GM12878 (cell line): ENCODE measurements at regions not wholly inside any gene's neighbourhood (a gene's known extent, or its start where the extent isn't known, plus 50 kb on each side); places are given as distances from the start of the nearest gene placed in this dataset.
"Not testable (repeated sequence)": the region's sequence is repeated elsewhere in the genome, so short reads cannot be mapped to it uniquely, and the experiment has no call there.

ENCODE experiments used
- ATAC-seq: fragments of 200-7000 bp; cut with Tn5 transposase; 3 replicates; pipeline ENCODE4 v1.9.1; 2020; ENCODE audit warnings: mild to moderate bottlenecking, moderate library complexity
- BruUV-seq: library from RNA; stranded (reverse); fragments of 400-500 nt; replicated peaks from 2 replicates; lab custom pipeline; 2021; lab: Mats Ljungman, UMichigan
- CTCF ChIA-PET: fragments of 300-600 bp; sonication (Branson Sonifier 250); formaldehyde crosslinking; extraction: SDS; loops from one replicate; lab custom pipeline; 2021; ENCODE audit warnings: inconsistent platforms; lab: Yijun Ruan, JAX
- POLR2A ChIA-PET: fragments of 350-600 bp; formaldehyde crosslinking; extraction: SDS; loops from one replicate; lab custom pipeline; 2021; ENCODE audit warnings: inconsistent platforms; lab: Charles Lee
- RAD21 ChIA-PET: fragments of 300-600 bp; sonication (Branson Sonifier 250); formaldehyde crosslinking; loops from one replicate; lab custom pipeline; 2023; ENCODE audit warnings: antibody characterized with exemption; ENCODE audit not compliant: unreplicated experiment; lab: Charles Lee
- SMC1A ChIA-PET: fragments of 300-600 bp; sonication (Branson Sonifier 250); formaldehyde crosslinking; loops from one replicate; lab custom pipeline; 2023; ENCODE audit not compliant: unreplicated experiment, uncharacterized antibody; lab: Charles Lee
- DNase-seq: peaks from one replicate; pipeline ENCODE4 v3.0.0-alpha.2; 2011; ENCODE audit warnings: low read depth, low spot score
- FAIRE-seq: peaks from 3 replicates; lab custom pipeline; 2011; peaks lifted over from hg19 to GRCh38; lab: Jason Lieb, UNC
- H2AFZ ChIP-seq: 2 replicates; pipeline ENCODE4 v1.6.0; 2011; ENCODE audit warnings: low read depth, low read length, control low read depth; ENCODE audit not compliant: control insufficient read depth
- H3K27ac ChIP-seq: 2 replicates; pipeline ENCODE4 v1.5.1; 2011; ENCODE audit warnings: control low read depth; ENCODE audit not compliant: control insufficient read depth, insufficient read depth
- H3K27me3 ChIP-seq, 2 experiments: replicated peaks in 1 of 2; 2 replicates each; pipeline versions ENCODE4 v1.6.0 to v1.6.1; 2011; ENCODE audit warnings: low read length in 1 of 2; ENCODE audit not compliant: control insufficient read depth in 2 of 2, insufficient read depth in 2 of 2
- H3K36me3 ChIP-seq, 2 experiments: 2 replicates each; pipeline ENCODE4 v1.5.1; 2011; ENCODE audit warnings: low read length in 1 of 2; ENCODE audit not compliant: control insufficient read depth in 2 of 2, insufficient read depth in 2 of 2
- H3K4me1 ChIP-seq: 2 replicates; pipeline ENCODE4 v1.6.1; 2011; ENCODE audit warnings: mild to moderate bottlenecking, low read length, moderate library complexity, mixed read lengths; ENCODE audit not compliant: control insufficient read depth, insufficient read depth
- H3K4me2 ChIP-seq: 2 replicates; pipeline ENCODE4 v1.6.0; 2011; ENCODE audit warnings: control low read depth; ENCODE audit not compliant: control insufficient read depth, insufficient read depth
- H3K4me3 ChIP-seq: fragments of 200-600 bp; sonication (generic); 2 replicates; pipeline ENCODE4 v1.5.1; 2016
- H3K79me2 ChIP-seq: 2 replicates; pipeline ENCODE4 v1.6.0; 2011; ENCODE audit warnings: low read length; ENCODE audit not compliant: control insufficient read depth, insufficient read depth
- H3K9ac ChIP-seq: 2 replicates; pipeline ENCODE4 v1.8.0; 2011; ENCODE audit warnings: low read length, control low read depth, mixed read lengths; ENCODE audit not compliant: control insufficient read depth, insufficient read depth
- H3K9me3 ChIP-seq: replicated peaks from 3 replicates; pipeline ENCODE4 v1.5.1; 2011; ENCODE audit warnings: mild to moderate bottlenecking, low read length; ENCODE audit not compliant: control insufficient read depth, insufficient read depth
- H4K20me1 ChIP-seq: 2 replicates; pipeline ENCODE4 v1.6.0; 2011; ENCODE audit not compliant: control insufficient read depth, insufficient read depth
- BACH1 ChIP-seq: fragments of 450-650 bp; IDR thresholded peaks from 2 replicates; pipeline ENCODE4 v1.6.1; 2017; ENCODE audit warnings: mild to moderate bottlenecking, borderline replicate concordance
- IKZF1 ChIP-seq: fragments of 450-650 bp; conservative IDR thresholded peaks from 2 replicates; pipeline ENCODE4 v1.6.1; 2017; ENCODE audit warnings: antibody characterized with exemption, mild to moderate bottlenecking
- IRF4 ChIP-seq: IDR thresholded peaks from 2 replicates; pipeline ENCODE4 v1.6.1; 2011; ENCODE audit warnings: low read depth, low read length
- KLF5 ChIP-seq: fragments of 450-650 bp; IDR thresholded peaks from 2 replicates; pipeline ENCODE4 v1.6.1; 2014; ENCODE audit warnings: mild to moderate bottlenecking; ENCODE audit not compliant: partially characterized antibody
- MYB ChIP-seq: fragments of 150-350 bp; IDR thresholded peaks from 2 replicates; pipeline ENCODE4 v1.6.1; 2014; ENCODE audit warnings: mild to moderate bottlenecking, low read depth, low read length, borderline replicate concordance
- NFYA ChIP-seq: IDR thresholded peaks from 2 replicates; pipeline ENCODE4 v1.6.1; 2011; ENCODE audit warnings: low read depth, mild to moderate bottlenecking, low read length, improper control_type of control experiment, borderline replicate concordance
- NR2C1 ChIP-seq: fragments of 450-650 bp; IDR thresholded peaks from 2 replicates; pipeline ENCODE4 v1.6.1; 2017; ENCODE audit warnings: antibody characterized with exemption, mild to moderate bottlenecking, moderate library complexity
- RELA ChIP-seq: fragments of 450-650 bp; IDR thresholded peaks from 2 replicates; pipeline ENCODE4 v1.8.0; 2014; ENCODE audit warnings: borderline replicate concordance; ENCODE audit not compliant: partially characterized antibody
- SMC3 ChIP-seq: IDR thresholded peaks from 2 replicates; pipeline ENCODE4 v1.6.1; 2011; ENCODE audit warnings: low read length, improper control_type of control experiment, borderline replicate concordance
- WGBS: methylation state at CpG from one replicate; pipeline ENCODE4 v1.1.6; 2016; ENCODE audit warnings: low lambda C conversion rate; ENCODE audit not compliant: insufficient replicate concordance, insufficient coverage; ENCODE audit errors: missing lambda C conversion rate; 5-methylcytosine and 5-hydroxymethylcytosine counted together
- in situ Hi-C: fragments of 300-500 bp; cut with MboI; formaldehyde crosslinking; loops from 9 replicates; pipeline ENCODE4 v1.14.3; 2018; ENCODE audit warnings: mixed read lengths
- intact Hi-C: fragments of 100-400 bp; cut with micrococcal nuclease; formaldehyde crosslinking; loops from one replicate; pipeline ENCODE4 v1.14.2; 2022; ENCODE audit not compliant: unreplicated experiment
- TF ChIP-seq, protein P1 (sequence below): fragments of 450-650 bp; IDR thresholded peaks from 2 replicates; pipeline ENCODE4 v1.6.1; 2017; ENCODE audit warnings: borderline replicate concordance
- TF ChIP-seq, protein P2 (sequence below): IDR thresholded peaks from 2 replicates; pipeline ENCODE4 v1.6.1; 2011; ENCODE audit warnings: low read depth, mild to moderate bottlenecking, low read length, moderate library complexity, borderline replicate concordance; ENCODE audit errors: extremely low read depth

DNA sequence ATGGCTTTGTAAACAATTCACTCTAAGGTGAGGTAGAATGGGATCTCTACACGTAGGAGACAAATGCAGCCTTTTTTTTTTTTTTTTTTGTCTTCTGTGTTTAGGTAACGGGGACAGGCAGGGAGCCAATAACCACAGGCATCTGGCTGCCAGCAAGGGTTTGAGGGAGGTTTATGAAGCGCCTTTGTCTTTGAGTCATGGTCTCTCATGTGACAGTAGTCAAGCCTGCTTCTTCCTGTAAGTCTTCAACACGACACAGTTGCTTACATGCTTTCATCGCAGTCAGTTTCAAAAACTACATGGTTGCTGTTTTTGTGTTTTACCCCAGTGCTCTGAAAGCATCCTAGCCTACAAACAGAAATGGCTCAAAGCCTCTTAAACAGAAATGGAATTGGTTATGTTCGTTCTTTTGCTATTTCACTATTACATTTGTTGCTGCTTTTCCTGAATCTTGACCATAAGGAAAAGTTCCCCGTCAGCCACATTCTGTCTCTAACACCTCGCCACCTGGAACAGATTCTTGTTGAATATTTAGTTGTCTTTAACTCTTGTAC lies 127.8 kb upstream of the METTL14 start:
- Histone ChIP-seq H3K9me3 (no peaks in the 10 kb centered on the region), H3K4me3 (no peak overlapping the region), H4K20me1 (no peaks in the 10 kb centered on the region), H3K27me3 (no peaks in the 10 kb centered on the region; a peak in 1 of 4 replicates), H3K36me3 (no peaks in the 10 kb centered on the region), H3K4me1 (no peaks in the 10 kb centered on the region), H3K79me2 (no peaks in the 10 kb centered on the region), H3K4me2 (no peak overlapping the region), H3K27ac (no peak overlapping the region), H3K9ac (no peak overlapping the region), H2AFZ (no peak overlapping the region)
- SMC1A ChIA-PET, result no interaction called here
- RAD21 ChIA-PET, result no interaction called here
- ATAC-seq (no peak), DNase-seq (no peak), FAIRE-seq (no peak)
- CTCF ChIA-PET, result no interaction called here
- no TSS peak for BruUV-seq
- in situ Hi-C loops (no loop called here), intact Hi-C loops (no loop called here)
- TF ChIP-seq IKZF1 (no peak), NR2C1 (no peak), IRF4 (no peak), SMC3 (no peak), KLF5 (no peak), RELA (no peak), NFYA (no peak), BACH1 (no peak), MYB (no peak)
- TF ChIP-seq, protein P1, sequence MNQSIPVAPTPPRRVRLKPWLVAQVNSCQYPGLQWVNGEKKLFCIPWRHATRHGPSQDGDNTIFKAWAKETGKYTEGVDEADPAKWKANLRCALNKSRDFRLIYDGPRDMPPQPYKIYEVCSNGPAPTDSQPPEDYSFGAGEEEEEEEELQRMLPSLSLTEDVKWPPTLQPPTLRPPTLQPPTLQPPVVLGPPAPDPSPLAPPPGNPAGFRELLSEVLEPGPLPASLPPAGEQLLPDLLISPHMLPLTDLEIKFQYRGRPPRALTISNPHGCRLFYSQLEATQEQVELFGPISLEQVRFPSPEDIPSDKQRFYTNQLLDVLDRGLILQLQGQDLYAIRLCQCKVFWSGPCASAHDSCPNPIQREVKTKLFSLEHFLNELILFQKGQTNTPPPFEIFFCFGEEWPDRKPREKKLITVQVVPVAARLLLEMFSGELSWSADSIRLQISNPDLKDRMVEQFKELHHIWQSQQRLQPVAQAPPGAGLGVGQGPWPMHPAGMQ, result no peak
- TF ChIP-seq, protein P2, sequence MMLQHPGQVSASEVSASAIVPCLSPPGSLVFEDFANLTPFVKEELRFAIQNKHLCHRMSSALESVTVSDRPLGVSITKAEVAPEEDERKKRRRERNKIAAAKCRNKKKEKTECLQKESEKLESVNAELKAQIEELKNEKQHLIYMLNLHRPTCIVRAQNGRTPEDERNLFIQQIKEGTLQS, result no peak
- POLR2A ChIA-PET, result no interaction called here
- WGBS, result 28% methylated on average over 7 of the region's 8 CpGs

DNA sequence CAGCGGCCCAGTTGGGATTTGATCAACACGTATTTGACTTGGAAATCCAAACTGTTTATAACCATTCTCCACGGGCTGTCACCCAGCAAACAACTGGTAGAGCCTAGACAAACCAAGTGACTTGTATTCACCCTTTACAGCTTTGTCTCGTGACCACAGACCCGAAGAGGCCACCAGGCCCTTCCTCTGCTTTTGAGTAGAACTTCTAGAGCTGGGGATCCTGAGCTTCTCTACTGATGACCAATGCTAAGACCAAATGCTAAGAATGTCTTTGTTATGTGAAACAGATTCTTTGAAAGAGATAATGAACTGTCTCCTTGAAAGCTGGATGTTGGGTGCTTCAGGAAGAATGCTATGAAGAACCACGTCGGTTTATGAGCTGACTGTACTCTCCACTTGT lies 127.0 kb upstream of the METTL14 start:
- DNase-seq, H3K27me3 ChIP-seq, POLR2A ChIA-PET, H3K79me2 ChIP-seq, H3K9ac ChIP-seq, intact Hi-C loops, FAIRE-seq, CTCF ChIA-PET, H3K4me3 ChIP-seq, H3K27ac ChIP-seq, H4K20me1 ChIP-seq, H3K4me2 ChIP-seq, H3K4me1 ChIP-seq, SMC1A ChIA-PET, RAD21 ChIA-PET, in situ Hi-C loops, H2AFZ ChIP-seq, ATAC-seq, H3K9me3 ChIP-seq, BruUV-seq, H3K36me3 ChIP-seq: not testable (repeated sequence)
- 15% methylated on average over 5 of the region's 7 CpGs for WGBS

DNA sequence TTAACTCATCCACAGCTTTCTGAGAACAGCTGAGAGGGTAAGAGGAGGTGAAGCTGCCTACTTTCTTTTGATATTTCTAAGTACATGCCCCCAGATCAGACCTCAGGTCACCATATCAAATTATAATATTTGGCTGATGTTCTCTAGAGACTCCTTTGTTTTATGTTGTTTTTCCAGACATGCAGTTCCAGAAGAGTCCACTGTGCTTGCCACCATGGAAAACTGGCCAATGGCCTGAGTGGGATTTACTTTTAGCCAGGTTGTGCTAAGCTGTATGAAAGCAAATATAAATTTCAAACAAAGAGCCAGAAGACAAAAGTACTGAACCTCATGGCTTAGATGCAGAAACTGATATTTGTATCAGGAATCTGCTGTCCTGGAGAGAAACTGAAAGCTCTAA lies 123.6 kb upstream of the METTL14 start:
- RAD21 ChIA-PET, H3K27me3 ChIP-seq, POLR2A ChIA-PET, ATAC-seq, BruUV-seq, intact Hi-C loops, H2AFZ ChIP-seq, H3K9ac ChIP-seq, H4K20me1 ChIP-seq, H3K9me3 ChIP-seq, H3K79me2 ChIP-seq, H3K36me3 ChIP-seq, H3K4me3 ChIP-seq, H3K4me1 ChIP-seq, FAIRE-seq, in situ Hi-C loops, CTCF ChIA-PET, H3K27ac ChIP-seq, SMC1A ChIA-PET, H3K4me2 ChIP-seq, DNase-seq: not testable (repeated sequence)
